A549 (cell line): ENCODE measurements at regions not wholly inside any gene's neighbourhood (a gene's known extent, or its start where the extent isn't known, plus 50 kb on each side); places are given as distances from the start of the nearest gene placed in this dataset.

Source experiments
- ATAC-seq, 2 experiments: fragments of 200-7000 bp in 1 of 2; fragments of >200 bp in 1 of 2; cut with Nextera tagmentation in 1 of 2; cut with Tn5 transposase in 1 of 2; 3 replicates each; pipeline versions ENCODE4 v1.8.0 to v1.9.1; 2018 to 2020; ENCODE audit warnings: mild to moderate bottlenecking in 1 of 2, moderate library complexity in 1 of 2
- CTCF ChIA-PET: fragments of 300-600 bp; sonication (Branson Sonifier 250); formaldehyde crosslinking; extraction: SDS; loops from one replicate; lab custom pipeline; 2021; ENCODE audit warnings: antibody characterized with exemption, inconsistent platforms; lab: Yijun Ruan, JAX
- POLR2A ChIA-PET: fragments of 350-600 bp; formaldehyde crosslinking; extraction: SDS; loops from one replicate; lab custom pipeline; 2021; ENCODE audit warnings: antibody characterized with exemption, inconsistent platforms; lab: Yijun Ruan, JAX
- DNase-seq, 2 experiments: peaks; one replicate each; pipeline versions ENCODE4 v3.0.0 to v3.0.0-alpha.2; 2011 to 2016; ENCODE audit warnings: low read depth in 1 of 2, low spot score in 1 of 2
- FAIRE-seq: peaks from 2 replicates; lab custom pipeline; 2011; peaks lifted over from hg19 to GRCh38; lab: Jason Lieb, UNC
- H3K27ac ChIP-seq, 2 experiments: fragments of >200 bp; sonication (Bioruptor Twin); formaldehyde crosslinking; 3 replicates each; pipeline ENCODE4 v1.5.1; 2016 to 2017
- H3K4me1 ChIP-seq: fragments of >200 bp; sonication (Bioruptor Twin); formaldehyde crosslinking; 3 replicates; pipeline ENCODE4 v1.6.1; 2016
- H3K4me2 ChIP-seq: fragments of >200 bp; sonication (Bioruptor Twin); formaldehyde crosslinking; 3 replicates; pipeline ENCODE4 v1.6.1; 2016
- H3K4me3 ChIP-seq: fragments of >200 bp; sonication (Bioruptor Twin); formaldehyde crosslinking; 3 replicates; pipeline ENCODE4 v1.5.1; 2016
- H3K9me3 ChIP-seq: fragments of >200 bp; sonication (Bioruptor Twin); formaldehyde crosslinking; 3 replicates; pipeline ENCODE4 v1.6.1; 2016
- ATOH8 ChIP-seq: fragments of 250-450 bp; sonication (Bioruptor Pico); IDR thresholded peaks from 2 replicates; pipeline ENCODE4 v1.5.0; 2020; ENCODE audit warnings: low read depth, mild to moderate bottlenecking, moderate library complexity
- BHLHE40 ChIP-seq: IDR thresholded peaks from 2 replicates; pipeline ENCODE4 v1.6.1; 2012; ENCODE audit warnings: low read depth, low read length, inconsistent platforms
- CBX2 ChIP-seq: fragments of 200-600 bp; sonication (generic); IDR thresholded peaks from 2 replicates; pipeline ENCODE4 v1.6.1; 2016; ENCODE audit warnings: low read depth, mild to moderate bottlenecking, borderline replicate concordance
- E2F6 ChIP-seq: IDR thresholded peaks from 2 replicates; pipeline ENCODE4 v1.6.1; 2012; ENCODE audit warnings: low read depth, borderline replicate concordance
- EHF ChIP-seq: fragments of 250-450 bp; sonication (Bioruptor Pico); IDR thresholded peaks from 2 replicates; pipeline ENCODE4 v1.5.0; 2020; ENCODE audit warnings: mild to moderate bottlenecking
- ESRRA ChIP-seq: fragments of 150-350 bp; IDR thresholded peaks from 2 replicates; pipeline ENCODE4 v1.6.1; 2014; ENCODE audit warnings: mild to moderate bottlenecking, low read length, borderline replicate concordance
- HES2 ChIP-seq: fragments of >200 bp; sonication (Bioruptor Twin); formaldehyde crosslinking; IDR thresholded peaks from 2 replicates; pipeline ENCODE4 v1.6.1; 2016
- HEYL ChIP-seq: fragments of 250-450 bp; sonication (Bioruptor Pico); IDR thresholded peaks from 2 replicates; pipeline ENCODE4 v1.8.0; 2021; ENCODE audit warnings: mild to moderate bottlenecking, moderate library complexity
- HMGXB4 ChIP-seq: fragments of 250-450 bp; sonication (Bioruptor Pico); IDR thresholded peaks from 2 replicates; pipeline ENCODE4 v1.5.0; 2021; ENCODE audit warnings: mild to moderate bottlenecking, moderate library complexity, borderline replicate concordance
- HOXB13 ChIP-seq: fragments of 250-450 bp; sonication (Bioruptor Pico); IDR thresholded peaks from 2 replicates; pipeline ENCODE4 v1.5.0; 2020; ENCODE audit warnings: low read depth, mild to moderate bottlenecking, moderate library complexity
- JUNB ChIP-seq: fragments of >200 bp; sonication (Bioruptor Twin); formaldehyde crosslinking; IDR thresholded peaks from 2 replicates; pipeline ENCODE4 v1.6.1; 2016
- KDM1A ChIP-seq: fragments of 200-600 bp; sonication (generic); IDR thresholded peaks from 2 replicates; pipeline ENCODE4 v1.6.1; 2016; ENCODE audit warnings: low read depth, mild to moderate bottlenecking
- MYC ChIP-seq: IDR thresholded peaks from 2 replicates; pipeline ENCODE4 v1.6.1; 2012; ENCODE audit warnings: mild to moderate bottlenecking, inconsistent platforms, low read length, improper control_type of control experiment, borderline replicate concordance
- NFE2L2 ChIP-seq: fragments of 150-350 bp; conservative IDR thresholded peaks from 2 replicates; pipeline ENCODE4 v1.6.1; 2014; ENCODE audit warnings: low read length
- NPAS2 ChIP-seq: fragments of 250-450 bp; sonication (Bioruptor Pico); IDR thresholded peaks from 2 replicates; pipeline ENCODE4 v1.8.0; 2022; ENCODE audit warnings: mild to moderate bottlenecking, moderate library complexity, borderline replicate concordance
- NR3C1 ChIP-seq: fragments of >200 bp; sonication (Bioruptor Twin); formaldehyde crosslinking; IDR thresholded peaks from 3 replicates; pipeline ENCODE4 v1.6.1; 2017
- PHF8 ChIP-seq: fragments of 200-600 bp; sonication (generic); IDR thresholded peaks from 2 replicates; pipeline ENCODE4 v1.6.1; 2016; ENCODE audit warnings: low read depth, mild to moderate bottlenecking, antibody characterized with exemption, moderate library complexity, borderline replicate concordance
- POLR2A ChIP-seq: IDR thresholded peaks from 2 replicates; pipeline ENCODE4 v1.6.1; 2012; ENCODE audit warnings: mild to moderate bottlenecking, low read length
- POLR2AphosphoS2 ChIP-seq: conservative IDR thresholded peaks from 2 replicates; pipeline ENCODE4 v1.6.1; 2012; ENCODE audit warnings: low read length, improper control_type of control experiment, inconsistent platforms
- RARB ChIP-seq: fragments of 250-450 bp; sonication (Bioruptor Pico); IDR thresholded peaks from 2 replicates; pipeline ENCODE4 v1.8.0; 2021; ENCODE audit warnings: mild to moderate bottlenecking, moderate library complexity
- RCOR1 ChIP-seq: fragments of 150-350 bp; IDR thresholded peaks from 2 replicates; pipeline ENCODE4 v1.6.1; 2014; ENCODE audit warnings: antibody characterized with exemption, low read length, low read depth
- RFX5 ChIP-seq: fragments of 450-650 bp; IDR thresholded peaks from 2 replicates; pipeline ENCODE4 v1.7.1; 2014; ENCODE audit warnings: antibody characterized with exemption, mild to moderate bottlenecking, moderate library complexity
- SMC3 ChIP-seq: fragments of >200 bp; sonication (Bioruptor Twin); formaldehyde crosslinking; IDR thresholded peaks from 3 replicates; pipeline ENCODE4 v1.6.1; 2018; ENCODE audit warnings: inconsistent platforms
- WGBS: methylation state at CpG from one replicate; pipeline ENCODE4 v1.1.6; 2017; ENCODE audit errors: missing lambda C conversion rate; 5-methylcytosine and 5-hydroxymethylcytosine counted together

- ChIA-PET POLR2A (no interaction called here), CTCF (interaction anchor here (0.7 kb wide), 1 partner anchor 58 kb away, joined by 3 read pairs; no protein-coding TSS in a partner anchor)
- FAIRE-seq, result no peak
These were observed 96.2 kb upstream of the CCSER1 start for GRCh38 chr4:90030953-90031352.

GRCh38 chr4:90039122-90039521 lies 88.1 kb upstream of the CCSER1 start:
- no peak overlapping the region for H3K27ac ChIP-seq
- ATAC-seq (no peak), DNase-seq (no peak), FAIRE-seq (no peak)
- ChIA-PET CTCF (no interaction called here), POLR2A (no interaction called here)
- H3K4me1 ChIP-seq, result no peaks in the 10 kb centered on the region
- WGBS, result 32% methylated on average over 6 of the region's 7 CpGs
- no peak for TF ChIP-seq NPAS2 (CRISPR knock-in tag)
- TF ChIP-seq HEYL (CRISPR knock-in tag), result no peak
- TF ChIP-seq HOXB13 (CRISPR knock-in tag), result no peak
- no peak for TF ChIP-seq JUNB
- no peak for TF ChIP-seq ESRRA
- no peak for TF ChIP-seq HMGXB4
- TF ChIP-seq POLR2AphosphoS2, result no peak
- TF ChIP-seq ATOH8 (CRISPR knock-in tag), result no peak
- no peak for TF ChIP-seq RCOR1
- no peak for TF ChIP-seq NFE2L2
- TF ChIP-seq POLR2A, result no peak
- no peak for TF ChIP-seq NR3C1
- no peak for TF ChIP-seq E2F6
- TF ChIP-seq EHF (CRISPR knock-in tag), result no peak
- no peak for TF ChIP-seq HES2
- no peak for TF ChIP-seq BHLHE40
- no peak for TF ChIP-seq PHF8
- TF ChIP-seq RARB (CRISPR knock-in tag), result no peak
- H3K9me3 ChIP-seq, result no peaks in the 10 kb centered on the region
- no peak overlapping the region for H3K4me2 ChIP-seq
- no peak overlapping the region for H3K4me3 ChIP-seq

More at GRCh38 chr4:90030953-90031352, 96.2 kb upstream of the CCSER1 start:
- Histone ChIP-seq H3K27ac (no peak overlapping the region), H3K4me1 (no peaks in the 10 kb centered on the region), H3K4me2 (no peak overlapping the region), H3K4me3 (no peak overlapping the region), H3K9me3 (no peaks in the 10 kb centered on the region)
- peak in 1 of 2 experiments; percentile 5 for DNase-seq
- TF ChIP-seq RFX5 (no peak), POLR2AphosphoS2 (no peak), MYC (no peak), CBX2 (no peak), KDM1A (no peak), ATOH8 (CRISPR knock-in tag) (no peak), SMC3 (no peak), HES2 (no peak)
- peak; percentile 47 to 64; a peak in 3 of 6 replicates for ATAC-seq
- WGBS, result 3% methylated on average over 3 of the region's 3 CpGs
